ENCODE measurements at regions not wholly inside any gene's neighbourhood (a gene's known extent, or its start where the extent isn't known, plus 50 kb on each side); places are given as distances from the start of the nearest gene placed in this dataset.
"Not testable (repeated sequence)": the region's sequence is repeated elsewhere in the genome, so short reads cannot be mapped to it uniquely, and the experiment has no call there.

- TF ChIP-seq CTCF (IDR thresholded peaks at IDR 0.05; ENCODE audit: extremely low read depth, missing control alignments) = no peak
- no peak for DNase-seq (ENCODE audit: low spot score)
These were observed 111.0 kb upstream of the PZP start for GRCh38 chr12:9319044-9319841.

- not testable (repeated sequence) for DNase-seq (ENCODE audit: low spot score)
These were observed 105.3 kb upstream of the PZP start for GRCh38 chr12:9313479-9313878.

GRCh38 chr12:9312406-9313392, 104.5 kb upstream of the PZP start:
- DNase-seq (ENCODE audit: low spot score) = not testable (repeated sequence)

- not testable (repeated sequence) for DNase-seq (ENCODE audit: low spot score)
These were observed 103.3 kb upstream of the PZP start for GRCh38 chr12:9311454-9311853.

- not testable (repeated sequence) for DNase-seq (ENCODE audit: low spot score)
These were observed 102.5 kb upstream of the PZP start for GRCh38 chr12:9310645-9311044.

GRCh38 chr12:9309749-9310148, 101.6 kb upstream of the PZP start:
- peak; percentile 6 for DNase-seq (ENCODE audit: low spot score)

GRCh38 chr12:9308745-9309144, 100.5 kb upstream of the PZP start:
- not testable (repeated sequence) for DNase-seq (ENCODE audit: low spot score)

GRCh38 chr12:9308163-9308562, 100.0 kb upstream of the PZP start:
- DNase-seq (ENCODE audit: low spot score) = not testable (repeated sequence)

- not testable (repeated sequence) for DNase-seq (ENCODE audit: low spot score)
These were observed 99.1 kb upstream of the PZP start for GRCh38 chr12:9307255-9307654.

- DNase-seq (ENCODE audit: low spot score) = not testable (repeated sequence)
These were observed 97.8 kb upstream of the PZP start for GRCh38 chr12:9306004-9306403.

- not testable (repeated sequence) for DNase-seq (ENCODE audit: low spot score)
These were observed 96.3 kb upstream of the PZP start for GRCh38 chr12:9304540-9304939.

GRCh38 chr12:9295872-9296271, 87.7 kb upstream of the PZP start:
- not testable (repeated sequence) for DNase-seq (ENCODE audit: low spot score)

GRCh38 chr12:9294072-9294620, 86.0 kb upstream of the PZP start:
- DNase-seq (ENCODE audit: low spot score) = not testable (repeated sequence)

GRCh38 chr12:9293391-9293790, 85.2 kb upstream of the PZP start:
- DNase-seq (ENCODE audit: low spot score) = not testable (repeated sequence)

GRCh38 chr12:9289984-9290383, 81.8 kb upstream of the PZP start:
- not testable (repeated sequence) for DNase-seq (ENCODE audit: low spot score)

- DNase-seq (ENCODE audit: low spot score) = not testable (repeated sequence)
These were observed 76.5 kb upstream of the PZP start for GRCh38 chr12:9284724-9285123.

GRCh38 chr12:9284197-9284596, 76.0 kb upstream of the PZP start:
- not testable (repeated sequence) for DNase-seq (ENCODE audit: low spot score)

- DNase-seq (ENCODE audit: low spot score) = peak; percentile 45
These were observed 75.3 kb upstream of the PZP start for GRCh38 chr12:9283346-9284095.
